SHP77 treated with DMSO at 0.1 percent for 48 hours (cell line): ENCODE measurements at regions not wholly inside any gene's neighbourhood (a gene's known extent, or its start where the extent isn't known, plus 50 kb on each side); places are given as distances from the start of the nearest gene placed in this dataset.

Experiments
- DNase-seq: peaks from one replicate; lab custom pipeline; 2025; lab: John Stamatoyannopoulos, UW

DNA sequence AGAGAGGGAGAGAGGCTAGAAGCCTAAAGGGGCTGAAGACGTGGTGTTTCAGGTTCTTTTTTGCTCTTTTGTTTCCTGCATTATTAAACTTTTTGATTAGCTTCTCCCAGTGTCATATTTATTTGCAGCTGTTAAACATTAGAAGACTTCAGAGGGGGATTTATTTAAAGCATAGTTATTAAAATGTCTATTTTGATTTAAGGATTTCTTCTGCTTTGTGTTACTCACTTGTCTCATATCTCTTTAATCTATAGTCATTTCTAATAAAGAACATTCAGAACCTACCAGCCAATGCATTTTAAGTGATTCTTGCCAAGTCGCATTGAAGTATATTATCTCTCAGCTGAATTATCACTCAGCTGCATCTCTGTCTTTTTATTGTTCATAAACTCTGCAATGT lies 152.0 kb upstream of the DYRK2 start:
- no peak for DNase-seq

DNA sequence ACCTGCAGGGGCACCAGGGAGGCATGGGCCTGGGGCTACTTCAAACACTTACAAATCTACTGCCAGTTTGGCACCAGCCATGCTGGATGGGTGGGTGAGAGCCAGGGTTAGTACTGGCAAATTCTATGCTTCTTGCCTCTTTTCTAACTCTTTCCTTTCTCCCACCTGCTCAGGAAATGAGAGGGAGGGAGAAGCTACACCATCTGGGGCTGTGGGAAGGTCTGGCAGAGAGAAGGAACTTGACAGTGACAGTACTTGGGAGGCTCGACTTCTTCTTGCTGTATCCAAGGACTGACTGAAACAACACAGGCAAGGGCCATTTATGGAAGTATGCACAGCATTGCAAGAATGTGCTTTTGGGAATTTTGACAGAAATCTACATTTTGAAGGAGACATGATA lies 149.6 kb upstream of the DYRK2 start:
- DNase-seq, result no peak

DNA sequence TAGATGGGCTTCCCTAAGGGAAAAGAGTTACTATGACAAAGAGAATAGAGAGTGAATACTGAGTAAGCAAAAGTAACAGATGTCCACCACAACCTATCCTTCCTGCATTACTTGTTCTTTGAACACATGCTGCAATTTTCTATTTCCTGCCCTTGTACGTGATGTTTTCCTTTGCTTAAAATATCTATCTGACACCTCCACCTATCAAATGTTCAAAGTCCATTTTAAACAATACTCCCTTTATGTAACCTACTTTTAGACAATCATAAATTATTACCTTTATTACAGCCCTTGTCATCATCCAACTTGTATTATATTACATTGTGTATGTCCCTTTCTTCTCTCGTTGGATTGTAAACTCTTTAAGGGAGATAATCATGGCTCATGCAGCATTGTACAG lies 147.2 kb upstream of the DYRK2 start:
- no peak for DNase-seq

DNA sequence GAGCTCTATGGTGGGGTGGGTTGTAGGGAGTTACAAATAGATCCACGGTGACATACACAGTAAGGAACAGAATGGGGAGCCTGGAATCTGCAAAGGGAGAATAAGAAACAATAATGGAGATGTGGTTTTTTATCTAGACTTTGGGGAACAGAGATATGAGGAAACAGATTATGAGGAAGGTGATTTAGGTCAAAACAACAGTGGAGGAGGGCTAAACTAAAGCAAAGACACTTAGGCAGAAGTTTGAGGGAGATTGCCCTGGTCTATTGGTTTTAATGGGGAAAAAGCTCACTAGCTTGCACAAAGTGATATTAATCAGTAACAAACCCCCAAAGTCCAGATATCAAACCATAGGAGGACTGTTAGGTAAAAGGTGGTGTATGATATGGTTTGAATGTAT lies 144.5 kb upstream of the DYRK2 start:
- no peak for DNase-seq

DNA sequence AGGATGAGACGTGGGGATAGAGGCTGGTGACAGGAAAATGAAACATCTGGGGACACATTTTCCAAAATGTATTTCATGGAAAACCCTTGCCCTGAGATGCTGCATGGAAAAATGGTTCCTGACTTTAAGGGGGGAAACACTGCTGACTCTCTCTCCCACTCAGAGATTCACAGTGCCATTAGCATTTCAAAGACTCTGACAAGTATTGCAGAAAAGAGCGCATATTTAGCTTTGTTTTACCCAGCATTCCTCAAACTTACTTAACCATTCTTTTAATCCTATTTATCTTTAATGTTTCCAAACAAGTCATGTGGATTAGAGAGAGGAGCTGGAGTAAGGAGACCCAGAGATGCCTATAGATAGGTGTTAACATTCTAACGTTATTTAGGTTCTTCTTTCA lies 141.8 kb upstream of the DYRK2 start:
- DNase-seq, result no peak

DNA sequence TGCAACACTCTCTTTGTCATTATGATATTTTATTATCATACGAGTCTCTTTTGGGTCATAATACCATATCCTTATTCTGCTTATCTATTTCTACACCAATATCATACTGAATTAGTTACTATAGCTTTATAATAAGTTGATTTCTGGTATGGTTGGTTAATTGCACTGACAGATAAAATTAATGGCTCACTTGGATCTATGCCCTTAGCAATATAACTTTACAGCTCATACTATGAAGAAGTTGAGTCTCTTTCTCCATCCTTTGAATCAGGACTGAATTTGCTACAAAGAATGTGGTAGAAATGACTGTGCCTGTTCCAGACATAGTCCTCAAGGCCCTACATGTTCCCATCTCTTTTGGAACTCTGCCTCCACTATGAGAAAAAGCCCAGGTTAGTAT lies 139.7 kb upstream of the DYRK2 start:
- no peak for DNase-seq

DNA sequence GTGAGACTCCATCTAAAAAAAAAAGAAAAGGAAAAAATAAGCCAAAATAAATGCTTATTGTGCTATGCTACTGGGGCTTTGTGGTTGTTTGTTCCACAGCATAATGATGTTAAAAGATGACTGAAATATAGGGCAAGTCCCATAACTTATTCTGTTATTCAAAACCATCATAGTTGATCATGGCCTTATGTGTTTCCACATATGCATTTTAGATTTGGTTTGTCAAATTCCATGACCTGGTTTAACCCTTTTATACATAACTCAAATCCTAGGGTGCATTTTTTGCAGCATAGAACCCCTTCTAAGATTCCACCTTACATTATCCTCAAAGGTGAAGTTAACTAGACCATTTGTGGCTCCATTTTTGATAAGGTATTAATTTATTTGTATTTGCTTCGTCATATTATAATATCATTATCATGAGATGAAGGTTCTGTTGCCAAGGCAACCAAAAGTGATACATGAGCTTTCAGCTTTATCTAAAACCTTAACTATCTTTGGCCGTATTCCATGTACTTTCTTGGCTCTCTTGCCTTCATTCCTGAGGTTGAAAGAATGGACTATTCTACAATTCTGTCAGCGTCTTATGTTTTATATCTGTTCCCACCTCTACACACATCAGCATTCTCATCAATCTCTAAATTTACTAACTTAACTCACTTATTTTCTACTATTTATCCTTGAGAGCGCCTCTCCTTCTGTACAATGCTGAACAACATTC lies 138.7 kb upstream of the DYRK2 start:
- no peak for DNase-seq

DNA sequence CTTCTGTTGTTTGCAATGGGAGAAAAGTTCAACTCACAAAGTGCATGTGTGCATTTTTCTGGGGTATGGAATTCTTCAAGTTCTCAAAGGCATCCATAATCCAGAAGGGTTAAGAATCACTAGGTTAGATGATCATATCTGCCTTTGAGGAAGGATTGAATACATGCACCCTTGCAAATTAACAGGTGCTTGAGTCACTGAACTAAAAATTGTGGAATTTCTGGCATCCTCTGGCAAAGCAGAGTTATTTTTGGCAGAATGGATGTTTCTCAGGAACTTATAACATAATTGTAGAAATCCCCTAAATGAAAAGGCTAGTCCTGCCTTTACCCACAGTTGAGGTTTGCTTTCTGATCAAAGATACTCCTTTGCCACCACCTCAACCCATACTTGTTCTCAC lies 136.5 kb upstream of the DYRK2 start:
- no peak for DNase-seq

DNA sequence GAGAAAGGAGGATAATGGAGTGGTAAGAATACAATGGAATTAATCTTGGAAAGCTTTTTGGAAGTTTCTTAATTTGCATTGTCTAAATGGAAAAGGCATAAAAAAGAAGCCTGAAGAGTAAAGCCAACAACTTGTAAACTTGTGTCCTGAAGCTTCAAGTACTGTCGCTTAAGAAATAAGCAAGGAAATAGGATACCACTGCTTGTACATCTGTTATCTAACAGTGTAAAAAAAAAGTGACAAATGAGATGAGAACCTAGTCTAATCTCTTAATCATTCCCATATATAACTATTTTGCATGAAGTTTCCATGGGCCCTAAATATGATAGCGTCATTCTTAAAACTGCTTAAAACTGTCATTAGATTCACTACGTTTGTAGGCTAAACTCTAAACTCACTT lies 134.0 kb upstream of the DYRK2 start:
- DNase-seq, result no peak

DNA sequence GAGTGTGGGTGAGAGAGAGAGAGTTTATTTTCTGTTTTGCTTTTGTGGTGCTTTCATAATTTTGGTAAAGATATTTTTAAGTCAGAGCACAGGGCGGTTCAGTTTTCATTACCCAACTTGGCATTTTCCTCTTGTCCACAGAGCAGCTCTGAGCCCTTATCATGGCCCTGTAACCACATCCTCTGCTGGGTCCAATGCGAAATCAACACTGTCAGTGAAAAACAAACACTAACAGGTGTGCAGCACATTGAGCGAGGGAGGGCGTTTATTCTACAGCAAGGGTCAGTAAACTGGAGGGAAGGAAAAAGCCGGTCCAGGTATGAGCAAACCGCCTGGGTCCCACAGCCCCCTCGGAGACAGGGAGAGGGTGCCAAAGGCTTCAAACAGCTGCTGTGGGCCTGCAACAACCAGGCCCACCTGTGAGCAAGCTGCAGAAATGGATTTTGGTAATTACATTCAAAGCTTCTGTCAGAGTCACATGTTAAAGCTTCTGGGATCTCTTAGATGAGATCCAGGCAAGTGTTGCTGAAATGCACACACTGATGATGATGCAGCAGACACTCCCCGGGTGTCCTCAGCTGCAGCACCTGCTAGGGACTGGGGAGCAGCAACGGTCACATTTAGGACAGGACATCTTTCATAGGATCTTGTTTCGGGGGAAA lies 132.7 kb upstream of the DYRK2 start:
- peak; percentile 84 for DNase-seq

DNA sequence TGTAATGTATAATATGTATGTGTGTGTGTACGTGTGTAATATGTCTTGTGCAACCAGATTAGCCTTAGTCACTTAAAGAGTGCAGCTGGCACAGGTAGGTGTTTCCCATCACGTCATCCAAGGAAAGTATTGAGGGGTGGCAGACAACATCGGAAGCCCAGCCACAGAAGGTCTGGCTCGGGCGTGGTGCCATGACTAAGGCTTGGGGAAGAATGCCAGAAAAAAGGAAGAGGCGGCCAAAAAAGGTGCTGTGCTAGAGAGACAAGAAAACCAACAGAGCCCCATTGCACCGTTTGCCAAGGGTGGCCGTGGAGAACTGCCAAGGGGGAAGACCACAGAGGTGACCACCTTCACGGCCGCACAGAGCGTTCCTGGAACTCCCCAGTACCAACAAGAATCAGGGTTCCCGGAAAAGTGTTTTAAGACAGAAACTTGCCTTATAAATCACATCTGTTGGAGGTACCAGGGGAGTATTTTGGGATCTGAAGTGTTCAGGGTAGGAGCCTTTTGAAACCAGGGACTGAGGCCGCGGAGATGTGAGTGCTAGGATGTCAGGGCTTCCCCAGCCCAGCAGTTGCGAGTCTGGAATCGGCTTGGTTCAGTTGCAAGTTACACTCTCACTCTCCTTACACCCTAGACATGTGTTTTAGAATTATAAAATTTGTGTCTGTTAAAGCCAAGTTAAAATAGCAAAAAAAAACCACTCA lies 131.2 kb upstream of the DYRK2 start:
- no peak for DNase-seq

DNA sequence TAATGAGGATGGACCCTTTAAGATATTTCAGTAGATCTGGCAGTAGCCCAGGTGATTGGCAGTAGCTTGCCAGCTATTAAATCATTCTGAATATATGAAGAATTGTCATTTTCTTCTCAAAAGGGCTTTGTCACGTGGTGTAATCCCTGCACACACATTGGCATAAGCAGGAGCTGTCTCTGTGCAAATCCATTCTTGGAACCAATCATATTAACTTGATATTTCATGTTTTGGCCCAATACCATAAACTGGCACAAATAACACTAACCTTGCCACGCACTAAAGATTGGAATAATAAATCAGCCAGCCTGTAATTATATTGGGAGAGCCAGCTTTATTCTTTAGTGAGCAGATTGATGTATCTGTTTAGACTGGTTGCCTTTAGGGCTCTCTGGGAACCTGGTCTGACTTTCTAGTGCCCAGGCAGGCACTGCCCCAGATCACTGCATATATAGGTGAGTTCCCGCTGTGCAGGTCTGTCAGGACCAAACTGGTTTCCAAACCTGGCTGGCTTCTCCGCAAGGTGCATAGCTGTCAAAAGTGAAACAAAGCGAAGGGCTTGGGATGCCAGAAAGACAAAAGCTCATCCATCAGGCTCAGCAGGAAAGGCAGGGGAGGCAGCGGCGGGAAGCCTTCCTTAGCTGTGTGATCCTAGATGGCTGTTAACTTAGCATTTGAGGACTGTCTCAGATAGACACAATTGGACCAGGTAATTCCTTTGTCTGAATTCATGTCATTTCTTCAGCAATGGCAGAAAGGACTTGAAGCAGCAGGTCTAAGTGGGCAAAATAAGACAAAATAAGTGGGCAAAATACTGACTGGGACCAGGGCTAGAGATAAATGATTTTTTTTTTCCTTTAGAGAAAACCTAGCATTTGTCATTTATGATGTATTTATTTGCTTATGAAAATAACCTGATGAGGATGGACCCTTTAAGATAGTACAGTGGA lies 128.8 kb upstream of the DYRK2 start:
- DNase-seq, result no peak

DNA sequence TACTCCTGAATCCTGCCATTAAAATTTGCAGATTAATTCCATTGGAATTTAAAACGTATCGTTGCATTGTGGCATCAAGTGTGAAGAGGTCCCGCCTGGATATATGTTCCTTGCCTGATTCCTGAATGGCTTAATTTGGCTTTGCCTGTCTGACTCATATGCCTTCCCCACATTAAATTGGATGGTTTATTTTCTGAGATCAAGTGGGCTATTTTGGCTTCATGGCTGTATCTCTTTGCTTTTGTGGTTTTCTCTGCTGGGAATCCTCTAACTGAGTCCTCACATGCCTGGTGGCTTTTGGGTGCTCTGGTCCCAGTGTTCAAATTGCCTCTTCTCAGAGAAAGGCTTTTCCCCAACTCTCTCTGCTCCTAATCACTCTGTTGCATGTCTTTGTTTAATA lies 127.9 kb upstream of the DYRK2 start:
- DNase-seq, result no peak

DNA sequence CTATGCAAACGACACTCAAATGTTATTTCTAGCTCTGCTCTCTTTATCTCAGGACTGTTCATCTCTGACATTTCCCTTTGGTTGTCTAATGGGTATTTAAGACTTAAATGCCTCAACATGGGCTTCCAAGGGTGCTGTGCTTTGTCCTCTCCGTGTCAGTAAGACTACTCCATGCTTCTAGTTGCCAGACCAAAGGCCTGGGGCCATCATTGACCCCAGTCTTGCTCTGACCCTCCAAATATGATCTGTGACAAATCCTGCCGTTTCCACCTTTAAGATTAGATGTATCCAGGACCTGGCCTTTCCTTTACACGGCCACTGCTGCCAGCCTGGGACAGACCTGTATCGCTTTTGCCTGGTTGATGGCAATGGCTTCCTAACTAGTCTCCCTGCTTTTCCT lies 126.3 kb upstream of the DYRK2 start:
- no peak for DNase-seq

DNA sequence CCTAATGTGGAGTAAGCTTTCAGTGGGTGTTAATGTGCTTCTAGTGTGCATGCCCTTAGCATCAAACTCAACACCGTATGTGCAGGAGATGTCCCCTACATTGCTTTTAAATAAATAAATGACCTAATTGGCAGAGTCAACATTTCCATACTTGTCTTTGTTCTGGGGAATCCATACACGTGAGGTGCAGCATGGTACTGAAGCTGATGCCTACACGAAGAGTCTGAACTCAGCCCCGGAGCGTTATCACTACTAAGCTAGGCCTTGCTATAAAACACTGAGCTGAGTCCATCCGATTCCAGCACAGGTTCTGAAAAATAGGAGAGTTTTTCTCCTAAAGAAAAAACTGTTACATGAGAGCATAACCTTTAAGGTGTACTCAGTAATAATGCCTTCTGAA lies 125.0 kb upstream of the DYRK2 start:
- peak; percentile 19 for DNase-seq

DNA sequence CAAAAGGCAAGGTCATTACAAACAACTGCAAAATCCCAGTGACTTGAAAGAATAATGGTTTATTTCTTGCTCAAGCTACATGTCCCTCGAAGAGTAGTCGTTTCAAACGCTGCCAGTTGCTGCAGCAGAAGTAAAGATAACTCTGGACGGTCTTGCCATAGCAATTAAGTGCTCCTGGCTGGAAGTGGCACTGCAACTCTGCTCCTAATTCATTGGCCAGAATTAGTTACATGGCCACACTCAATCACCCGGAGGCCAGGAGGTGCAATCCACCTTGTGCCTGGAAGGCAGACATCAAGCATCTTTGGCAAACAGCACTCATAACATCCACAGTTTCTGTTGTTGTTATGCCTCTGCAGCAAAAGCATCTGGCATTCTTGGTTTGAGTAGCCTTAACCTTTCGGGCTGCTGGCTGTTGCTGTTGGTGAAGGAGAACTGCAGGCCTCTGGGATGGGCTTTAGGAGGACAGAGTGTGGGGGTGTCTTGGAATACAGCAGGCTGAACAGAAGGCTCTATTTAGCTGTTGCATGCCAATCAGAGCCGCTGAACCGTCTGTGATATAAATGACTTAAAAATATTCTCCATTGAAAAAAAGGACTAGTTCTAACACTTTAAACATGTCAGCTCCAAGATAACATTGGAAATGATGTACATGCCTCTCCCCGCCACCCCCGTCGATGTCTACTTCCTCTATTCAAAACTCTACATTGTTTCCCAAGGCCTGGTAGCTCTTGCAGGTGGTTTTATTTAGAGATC lies 123.5 kb upstream of the DYRK2 start:
- DNase-seq, result no peak

DNA sequence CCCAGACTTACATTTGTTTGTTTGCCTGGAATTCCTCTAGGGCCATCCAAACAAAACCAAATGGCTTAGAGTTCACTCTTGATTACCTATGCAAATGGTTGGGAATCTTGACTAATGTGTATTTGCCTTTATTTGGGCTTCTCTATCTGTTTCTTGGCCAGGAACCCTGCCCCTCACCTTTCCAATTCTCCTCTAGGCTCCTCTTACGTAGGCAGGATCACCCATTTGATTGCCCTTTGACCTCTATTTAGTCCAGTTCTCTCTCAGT lies 123.0 kb upstream of the DYRK2 start:
- no peak for DNase-seq

DNA sequence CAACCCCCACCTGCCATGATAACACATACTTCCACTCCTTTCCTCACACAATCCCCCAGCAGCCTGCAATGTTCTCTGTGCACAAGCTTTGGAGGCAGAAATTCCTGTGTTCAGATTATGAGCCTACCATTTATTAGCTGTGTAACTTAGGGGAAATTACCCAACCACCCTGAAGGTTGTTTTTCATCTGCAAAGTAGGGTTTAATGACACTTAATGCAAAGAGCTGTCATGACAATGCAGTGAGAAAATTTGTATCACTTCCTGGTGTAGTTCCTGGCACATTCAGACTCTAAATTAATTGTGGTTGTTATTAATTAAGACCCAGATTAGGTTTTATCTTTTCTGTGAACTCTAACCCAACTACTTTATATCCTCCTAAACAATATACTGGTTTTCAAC lies 122.4 kb upstream of the DYRK2 start:
- DNase-seq, result no peak

DNA sequence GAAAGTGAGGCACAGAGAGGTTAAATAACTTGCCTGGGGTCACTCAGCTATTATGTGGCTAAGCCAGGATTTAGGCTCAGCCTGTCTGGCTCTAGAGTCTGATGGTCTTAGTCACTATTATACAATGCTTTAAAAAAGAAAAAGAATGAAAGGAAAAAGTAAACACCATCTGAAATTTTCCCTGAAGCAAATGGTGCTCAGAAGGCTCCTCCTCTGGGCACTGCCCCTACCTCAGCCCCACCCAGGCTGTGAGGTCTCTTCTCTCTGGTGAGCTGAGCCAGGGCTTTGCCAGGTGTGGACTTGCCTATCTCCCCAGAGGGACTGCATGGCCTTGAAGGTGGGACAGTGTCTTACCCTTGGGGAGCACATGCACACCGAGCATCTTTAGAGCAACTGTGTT lies 117.5 kb upstream of the DYRK2 start:
- no peak for DNase-seq

DNA sequence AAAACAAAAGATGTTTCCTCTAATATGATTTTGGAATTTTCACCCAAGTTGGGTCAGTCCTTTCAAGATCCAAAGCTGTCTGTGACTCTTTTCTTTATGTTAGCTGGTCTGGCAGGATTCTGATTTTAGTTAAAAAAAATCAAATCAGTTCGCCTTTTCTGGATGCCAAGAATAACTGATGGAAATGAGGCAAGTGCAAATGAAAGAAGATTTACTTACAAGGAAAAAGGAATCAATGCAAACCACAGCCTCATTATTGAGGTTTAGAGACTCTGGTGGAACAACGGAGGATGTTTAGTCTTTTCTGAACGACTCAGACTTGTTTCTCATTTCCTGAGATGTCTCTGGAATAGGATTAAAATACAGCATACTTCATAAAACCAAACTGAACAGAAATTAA lies 117.0 kb upstream of the DYRK2 start:
- DNase-seq, result no peak

DNA sequence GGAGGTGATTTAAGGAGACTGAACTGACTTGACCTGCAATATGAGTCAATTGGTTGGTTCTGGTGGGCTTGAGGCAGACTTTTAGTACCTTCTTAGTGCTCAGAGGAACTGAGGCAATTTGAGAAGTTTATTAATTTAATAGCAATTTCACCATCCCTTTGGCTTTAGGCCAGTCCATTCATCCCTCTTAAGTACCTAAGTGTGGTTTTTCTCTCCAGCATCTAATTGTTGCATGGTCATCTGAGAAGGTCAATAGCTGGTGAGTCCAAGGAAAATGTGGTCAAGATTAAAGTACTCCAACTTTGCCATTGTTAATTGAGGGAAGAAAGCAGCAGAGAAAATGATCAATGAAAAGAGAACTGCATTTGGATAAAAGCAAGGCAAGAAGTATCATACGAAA lies 115.4 kb upstream of the DYRK2 start:
- DNase-seq, result no peak

DNA sequence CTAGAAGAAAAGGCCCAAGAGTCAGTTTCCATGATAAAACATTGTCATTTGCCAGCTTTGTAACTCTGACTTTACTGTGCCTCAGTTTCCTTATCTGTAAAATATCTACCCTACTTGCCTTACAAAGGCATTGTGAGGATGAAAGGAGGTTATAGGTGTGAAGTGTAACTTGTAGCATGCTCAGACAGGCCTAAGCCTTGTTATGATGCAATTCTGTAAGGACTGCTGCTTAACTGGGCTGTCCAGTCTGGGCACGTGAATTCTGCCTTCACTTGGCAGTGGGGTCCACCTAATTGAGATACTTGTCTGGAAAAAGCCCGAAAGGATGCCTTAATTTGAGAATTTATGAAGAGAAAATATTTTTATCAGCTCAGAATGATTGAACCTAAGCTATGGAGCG lies 114.5 kb upstream of the DYRK2 start:
- DNase-seq, result no peak
